ENCODE measurements at regions not wholly inside any gene's neighbourhood (a gene's known extent, or its start where the extent isn't known, plus 50 kb on each side); places are given as distances from the start of the nearest gene placed in this dataset.

DNA sequence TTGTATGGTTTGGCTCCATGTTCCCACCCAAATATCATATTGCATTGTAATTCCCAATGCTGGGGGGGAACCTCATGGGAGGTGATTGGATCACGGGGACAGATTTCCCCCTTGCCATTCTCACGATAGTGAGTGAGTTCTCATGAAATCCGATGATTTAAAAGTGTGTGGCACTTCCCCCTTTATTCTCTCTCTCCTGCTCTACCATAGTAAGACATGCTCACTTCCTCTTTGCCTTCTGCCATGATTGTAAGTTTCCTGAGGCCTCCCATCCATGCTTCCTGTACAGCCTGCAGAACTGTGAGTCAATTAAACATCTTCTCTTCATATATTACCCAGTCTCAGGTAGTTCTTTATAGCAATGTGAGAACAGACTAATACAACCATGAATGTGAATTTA lies 211.6 kb upstream of the NR5A2 start:
- H3K4me3 ChIP-seq (ENCODE audit: low read depth, low read length) = no peak overlapping the region
- H3K36me3 ChIP-seq (ENCODE audit: control insufficient read depth in 2 of 2, insufficient read depth in 1 of 2, low read length in 2 of 2) = no peaks in the 10 kb centered on the region
- no peaks in the 10 kb centered on the region for H3K9me3 ChIP-seq (ENCODE audit: control insufficient read depth, insufficient read depth, low read depth, low read length)
- ChIA-PET POLR2A (no interaction called here), CTCF (no interaction called here)
- H3K27ac ChIP-seq (ENCODE audit: extremely low read depth, low read depth, low read length) = no peak overlapping the region
- TF ChIP-seq ZNF121 (tag by site-specific recombination; IDR thresholded peaks at IDR 0.05) = no peak
- no peak for TF ChIP-seq ZNF747 (tag by site-specific recombination; IDR thresholded peaks at IDR 0.05)
- TF ChIP-seq ZNF670 (tag by site-specific recombination; IDR thresholded peaks at IDR 0.05; ENCODE audit: low read depth) = no peak
- no peak for TF ChIP-seq ZNF521 (tag by site-specific recombination; IDR thresholded peaks at IDR 0.05)
- no peak for TF ChIP-seq ZNF555 (tag by site-specific recombination; conservative IDR thresholded peaks at IDR 0.05)
- TF ChIP-seq ZBTB20 (tag by site-specific recombination; IDR thresholded peaks at IDR 0.05) = no peak
- no peak for TF ChIP-seq ZBTB8A (tag by site-specific recombination; IDR thresholded peaks at IDR 0.05)
- no peak for TF ChIP-seq ZNF16 (tag by site-specific recombination; IDR thresholded peaks at IDR 0.05; ENCODE audit: low read depth)
- TF ChIP-seq ZNF341 (tag by site-specific recombination; IDR thresholded peaks at IDR 0.05; ENCODE audit: low read depth) = no peak
- TF ChIP-seq ZBTB48 (tag by site-specific recombination; IDR thresholded peaks at IDR 0.05) = no peak
- no peaks in the 10 kb centered on the region for H3K4me1 ChIP-seq (ENCODE audit: control insufficient read depth, insufficient read depth, low read length)

DNA sequence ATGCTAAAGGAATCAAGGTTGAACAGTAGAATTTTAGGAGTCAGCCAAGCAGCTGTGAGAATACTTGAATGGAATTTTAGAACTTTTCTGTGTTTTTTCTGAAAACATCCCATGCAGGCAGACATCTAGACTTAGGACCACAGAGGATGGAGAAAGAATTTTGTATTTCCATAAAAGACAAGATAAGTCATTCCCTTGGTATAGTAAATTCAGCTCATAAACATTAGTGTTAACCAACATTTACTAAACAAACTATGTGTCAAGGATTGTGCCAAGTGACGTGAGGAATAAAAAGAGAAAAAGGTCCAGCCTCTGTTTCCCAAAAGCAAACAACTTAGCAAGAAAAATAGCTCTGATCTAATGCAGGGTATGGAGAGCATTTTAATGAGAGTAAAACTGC lies 210.2 kb upstream of the NR5A2 start:
- H3K27ac ChIP-seq (ENCODE audit: extremely low read depth, low read depth, low read length) = no peak overlapping the region
- no peaks in the 10 kb centered on the region for H3K9me3 ChIP-seq (ENCODE audit: control insufficient read depth, insufficient read depth, low read depth, low read length)
- no peak overlapping the region for H3K4me3 ChIP-seq (ENCODE audit: low read depth, low read length)
- H3K4me1 ChIP-seq (ENCODE audit: control insufficient read depth, insufficient read depth, low read length) = no peaks in the 10 kb centered on the region
- ChIA-PET CTCF (no interaction called here), POLR2A (no interaction called here)
- TF ChIP-seq, protein P1, sequence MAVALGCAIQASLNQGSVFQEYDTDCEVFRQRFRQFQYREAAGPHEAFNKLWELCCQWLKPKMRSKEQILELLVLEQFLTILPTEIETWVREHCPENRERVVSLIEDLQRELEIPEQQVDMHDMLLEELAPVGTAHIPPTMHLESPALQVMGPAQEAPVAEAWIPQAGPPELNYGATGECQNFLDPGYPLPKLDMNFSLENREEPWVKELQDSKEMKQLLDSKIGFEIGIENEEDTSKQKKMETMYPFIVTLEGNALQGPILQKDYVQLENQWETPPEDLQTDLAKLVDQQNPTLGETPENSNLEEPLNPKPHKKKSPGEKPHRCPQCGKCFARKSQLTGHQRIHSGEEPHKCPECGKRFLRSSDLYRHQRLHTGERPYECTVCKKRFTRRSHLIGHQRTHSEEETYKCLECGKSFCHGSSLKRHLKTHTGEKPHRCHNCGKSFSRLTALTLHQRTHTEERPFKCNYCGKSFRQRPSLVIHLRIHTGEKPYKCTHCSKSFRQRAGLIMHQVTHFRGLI (tag by site-specific recombination; IDR thresholded peaks at IDR 0.05) = no peak
- TF ChIP-seq, protein P2, sequence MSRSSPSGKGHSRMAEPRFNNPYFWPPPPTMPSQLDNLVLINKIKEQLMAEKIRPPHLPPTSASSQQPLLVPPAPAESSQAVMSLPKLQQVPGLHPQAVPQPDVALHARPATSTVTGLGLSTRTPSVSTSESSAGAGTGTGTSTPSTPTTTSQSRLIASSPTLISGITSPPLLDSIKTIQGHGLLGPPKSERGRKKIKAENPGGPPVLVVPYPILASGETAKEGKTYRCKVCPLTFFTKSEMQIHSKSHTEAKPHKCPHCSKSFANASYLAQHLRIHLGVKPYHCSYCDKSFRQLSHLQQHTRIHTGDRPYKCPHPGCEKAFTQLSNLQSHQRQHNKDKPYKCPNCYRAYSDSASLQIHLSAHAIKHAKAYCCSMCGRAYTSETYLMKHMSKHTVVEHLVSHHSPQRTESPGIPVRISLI (tag by site-specific recombination; IDR thresholded peaks at IDR 0.05) = no peak
- H3K36me3 ChIP-seq (ENCODE audit: control insufficient read depth in 2 of 2, insufficient read depth in 1 of 2, low read length in 2 of 2) = no peaks in the 10 kb centered on the region

DNA sequence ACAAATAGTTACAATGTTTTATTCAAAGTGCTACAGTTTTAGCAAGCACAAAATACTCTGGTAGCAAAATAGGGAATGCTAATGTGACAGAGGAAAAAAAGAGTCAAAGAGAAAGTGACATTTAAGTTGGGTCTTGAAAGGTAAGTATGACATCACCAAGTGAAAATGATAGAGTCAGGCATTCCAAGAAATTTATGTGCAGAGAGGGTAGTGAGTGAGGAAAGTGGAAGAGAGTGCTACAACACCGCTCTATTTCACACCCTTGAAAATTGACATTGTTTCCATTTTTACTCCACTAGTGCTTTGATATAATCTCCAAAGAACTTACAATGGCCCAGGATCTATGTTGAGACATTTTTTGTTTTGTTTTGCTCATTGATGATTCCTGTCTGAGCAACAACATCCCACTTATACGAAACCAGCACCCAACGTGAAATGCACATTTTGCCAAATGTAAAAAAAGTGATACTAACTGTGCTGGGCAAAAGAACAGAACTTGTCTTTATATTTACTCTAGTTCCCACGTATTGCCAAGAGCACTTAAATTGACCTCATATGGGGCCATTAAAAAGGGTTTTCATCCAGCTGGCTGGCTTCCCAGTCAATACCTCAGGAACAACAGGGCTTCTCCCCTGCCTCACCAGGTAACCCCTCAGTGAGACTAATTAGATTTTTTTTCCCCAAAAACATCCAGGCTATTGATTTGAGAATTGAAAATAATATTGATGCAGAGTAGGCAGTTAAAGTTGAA lies 206.3 kb upstream of the NR5A2 start:
- H3K27ac ChIP-seq (ENCODE audit: extremely low read depth, low read depth, low read length) = no peak overlapping the region
- no peaks in the 10 kb centered on the region for H3K36me3 ChIP-seq (ENCODE audit: control insufficient read depth in 2 of 2, insufficient read depth in 1 of 2, low read length in 2 of 2)
- H3K4me1 ChIP-seq (ENCODE audit: control insufficient read depth, insufficient read depth, low read length) = no peaks in the 10 kb centered on the region
- H3K4me3 ChIP-seq (ENCODE audit: low read depth, low read length) = no peak overlapping the region
- H3K9me3 ChIP-seq (ENCODE audit: control insufficient read depth, insufficient read depth, low read depth, low read length) = no peaks in the 10 kb centered on the region
- CTCF ChIA-PET = no interaction called here
- POLR2A ChIA-PET = no interaction called here
- TF ChIP-seq, protein P3, sequence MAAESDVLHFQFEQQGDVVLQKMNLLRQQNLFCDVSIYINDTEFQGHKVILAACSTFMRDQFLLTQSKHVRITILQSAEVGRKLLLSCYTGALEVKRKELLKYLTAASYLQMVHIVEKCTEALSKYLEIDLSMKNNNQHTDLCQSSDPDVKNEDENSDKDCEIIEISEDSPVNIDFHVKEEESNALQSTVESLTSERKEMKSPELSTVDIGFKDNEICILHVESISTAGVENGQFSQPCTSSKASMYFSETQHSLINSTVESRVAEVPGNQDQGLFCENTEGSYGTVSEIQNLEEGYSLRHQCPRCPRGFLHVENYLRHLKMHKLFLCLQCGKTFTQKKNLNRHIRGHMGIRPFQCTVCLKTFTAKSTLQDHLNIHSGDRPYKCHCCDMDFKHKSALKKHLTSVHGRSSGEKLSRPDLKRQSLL (tag by site-specific recombination; IDR thresholded peaks at IDR 0.05) = no peak
- TF ChIP-seq, protein P4, sequence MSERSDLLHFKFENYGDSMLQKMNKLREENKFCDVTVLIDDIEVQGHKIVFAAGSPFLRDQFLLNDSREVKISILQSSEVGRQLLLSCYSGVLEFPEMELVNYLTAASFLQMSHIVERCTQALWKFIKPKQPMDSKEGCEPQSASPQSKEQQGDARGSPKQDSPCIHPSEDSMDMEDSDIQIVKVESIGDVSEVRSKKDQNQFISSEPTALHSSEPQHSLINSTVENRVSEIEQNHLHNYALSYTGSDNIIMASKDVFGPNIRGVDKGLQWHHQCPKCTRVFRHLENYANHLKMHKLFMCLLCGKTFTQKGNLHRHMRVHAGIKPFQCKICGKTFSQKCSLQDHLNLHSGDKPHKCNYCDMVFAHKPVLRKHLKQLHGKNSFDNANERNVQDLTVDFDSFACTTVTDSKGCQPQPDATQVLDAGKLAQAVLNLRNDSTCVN (tag by site-specific recombination; optimal IDR thresholded peaks at IDR 0.05) = no peak
- TF ChIP-seq ZNF341 (tag by site-specific recombination; IDR thresholded peaks at IDR 0.05; ENCODE audit: low read depth) (no peak), FEZF1 (tag by site-specific recombination; IDR thresholded peaks at IDR 0.05) (no peak), ZNF548 (tag by site-specific recombination; IDR thresholded peaks at IDR 0.05) (no peak), ZNF112 (tag by site-specific recombination; IDR thresholded peaks at IDR 0.05) (no peak), SP3 (tag by site-specific recombination; IDR thresholded peaks at IDR 0.05) (no peak), ZNF624 (tag by site-specific recombination; IDR thresholded peaks at IDR 0.05) (no peak), ZNF629 (tag by site-specific recombination; IDR thresholded peaks at IDR 0.05) (peak; percentile 53; the same call in 1 of the 2 replicates), ZNF324 (tag by site-specific recombination; IDR thresholded peaks at IDR 0.05) (no peak)
- TF ChIP-seq, protein P5, sequence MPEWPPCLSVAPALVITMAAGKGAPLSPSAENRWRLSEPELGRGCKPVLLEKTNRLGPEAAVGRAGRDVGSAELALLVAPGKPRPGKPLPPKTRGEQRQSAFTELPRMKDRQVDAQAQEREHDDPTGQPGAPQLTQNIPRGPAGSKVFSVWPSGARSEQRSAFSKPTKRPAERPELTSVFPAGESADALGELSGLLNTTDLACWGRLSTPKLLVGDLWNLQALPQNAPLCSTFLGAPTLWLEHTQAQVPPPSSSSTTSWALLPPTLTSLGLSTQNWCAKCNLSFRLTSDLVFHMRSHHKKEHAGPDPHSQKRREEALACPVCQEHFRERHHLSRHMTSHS (tag by site-specific recombination; IDR thresholded peaks at IDR 0.05) = no peak
- TF ChIP-seq, protein P6, sequence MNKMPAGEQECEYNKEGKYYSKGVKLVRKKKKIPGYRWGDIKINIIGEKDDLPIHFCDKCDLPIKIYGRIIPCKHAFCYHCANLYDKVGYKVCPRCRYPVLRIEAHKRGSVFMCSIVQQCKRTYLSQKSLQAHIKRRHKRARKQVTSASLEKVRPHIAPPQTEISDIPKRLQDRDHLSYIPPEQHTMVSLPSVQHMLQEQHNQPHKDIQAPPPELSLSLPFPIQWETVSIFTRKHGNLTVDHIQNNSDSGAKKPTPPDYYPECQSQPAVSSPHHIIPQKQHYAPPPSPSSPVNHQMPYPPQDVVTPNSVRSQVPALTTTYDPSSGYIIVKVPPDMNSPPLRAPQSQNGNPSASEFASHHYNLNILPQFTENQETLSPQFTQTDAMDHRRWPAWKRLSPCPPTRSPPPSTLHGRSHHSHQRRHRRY (tag by site-specific recombination; IDR thresholded peaks at IDR 0.05) = no peak

Measured in HEK293 (cell line).